ENCODE measurements at regions not wholly inside any gene's neighbourhood (a gene's known extent, or its start where the extent isn't known, plus 50 kb on each side); places are given as distances from the start of the nearest gene placed in this dataset.

DNA sequence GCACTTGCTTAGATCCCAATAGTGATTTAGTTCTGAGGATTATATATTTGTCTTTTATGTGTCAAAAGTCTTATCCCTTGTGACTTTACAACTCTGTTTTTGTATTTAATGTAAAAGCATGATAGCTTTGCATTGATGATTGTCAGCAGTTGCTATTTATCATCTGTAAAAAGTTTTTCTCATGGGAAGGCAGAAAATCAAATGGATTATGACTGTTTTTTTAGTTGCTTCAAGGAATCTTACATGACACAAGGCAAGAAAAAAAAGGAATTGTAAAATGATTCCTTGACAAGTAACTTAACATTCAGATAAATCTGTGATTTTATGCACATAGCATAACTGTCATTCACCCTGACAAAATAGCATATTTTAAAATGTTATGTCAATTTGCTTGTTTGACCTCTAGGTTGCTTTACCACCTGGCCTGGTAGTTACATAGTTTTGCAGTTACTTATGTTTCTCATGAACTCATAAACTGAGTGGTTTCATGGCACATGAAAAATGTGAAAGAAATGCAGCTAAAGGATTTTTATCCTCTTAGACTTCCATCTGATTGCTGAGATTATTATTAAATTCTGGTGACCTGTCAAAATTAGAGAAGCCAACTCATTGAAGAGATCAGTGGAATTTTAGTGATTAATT lies 622.6 kb downstream of the ADGRL2 start:
- TF ChIP-seq CTCF (IDR thresholded peaks at IDR 0.05) (no peak), POLR2AphosphoS5 (IDR thresholded peaks at IDR 0.05) (no peak), POLR2A (IDR thresholded peaks at IDR 0.05) (no peak), EP300 (IDR thresholded peaks at IDR 0.05; ENCODE audit: low read depth) (no peak)
